ENCODE measurements at regions not wholly inside any gene's neighbourhood (a gene's known extent, or its start where the extent isn't known, plus 50 kb on each side); places are given as distances from the start of the nearest gene placed in this dataset.

- Histone ChIP-seq H4K20me1 (replicated peaks; ENCODE audit: insufficient read depth) (no peaks in the 10 kb centered on the region), H3K79me2 (replicated peaks; ENCODE audit: insufficient read depth) (no peaks in the 10 kb centered on the region), H3F3A (replicated peaks; ENCODE audit: low read depth) (no peaks in the 10 kb centered on the region), H3K9me2 (ENCODE audit: insufficient read depth) (no peaks in the 10 kb centered on the region), H3K36me3 (ENCODE audit: insufficient read depth) (no peaks in the 10 kb centered on the region), H3K27ac (ENCODE audit: low read depth) (no peak overlapping the region), H3K4me2 (no peak overlapping the region), H2AFZ (no peak overlapping the region), H3K27me3 (ENCODE audit: insufficient read depth) (no peaks in the 10 kb centered on the region), H3K4me1 (ENCODE audit: insufficient read depth) (no peaks in the 10 kb centered on the region), H3K4me3 (no peak overlapping the region)
- no peaks in the 10 kb centered on the region for H3K4me1 Mint-ChIP-seq
- peaks cover 2% of the 10 kb centered on the region for H3K27me3 Mint-ChIP-seq (ENCODE audit: insufficient read depth, low read depth, poor library complexity)
- H3K9me3 Mint-ChIP-seq, result peaks cover 19% of the 10 kb centered on the region
- ATAC-seq (no peak), DNase-seq (ENCODE audit: low spot score) (no peak)
- peaks cover 6% of the 10 kb centered on the region; the same call in 2 of the 3 replicates for H3K36me3 Mint-ChIP-seq (ENCODE audit: low read depth)
- H3K27ac Mint-ChIP-seq, result no peak overlapping the region
- H3K4me3 Mint-ChIP-seq, result no peak overlapping the region
- no peak for TF ChIP-seq EZH2phosphoT487 (IDR thresholded peaks at IDR 0.05; ENCODE audit: unreplicated experiment)
- no peak for TF ChIP-seq STAT1 (IDR thresholded peaks at IDR 0.05; ENCODE audit: unreplicated experiment)
- no peak for TF ChIP-seq REST (IDR thresholded peaks at IDR 0.05; ENCODE audit: unreplicated experiment)
- no peak for TF ChIP-seq NANOG (IDR thresholded peaks at IDR 0.05; ENCODE audit: borderline replicate concordance)
- no peak for TF ChIP-seq CREB1 (CRISPR knock-in tag; IDR thresholded peaks at IDR 0.05; ENCODE audit: low read depth)
- no peak for TF ChIP-seq ZNF331 (CRISPR knock-in tag; IDR thresholded peaks at IDR 0.05; ENCODE audit: low read depth)
- TF ChIP-seq ETS1 (IDR thresholded peaks at IDR 0.05), result no peak
- TF ChIP-seq JUNB (IDR thresholded peaks at IDR 0.05; ENCODE audit: unreplicated experiment), result no peak
- TF ChIP-seq, protein P1, sequence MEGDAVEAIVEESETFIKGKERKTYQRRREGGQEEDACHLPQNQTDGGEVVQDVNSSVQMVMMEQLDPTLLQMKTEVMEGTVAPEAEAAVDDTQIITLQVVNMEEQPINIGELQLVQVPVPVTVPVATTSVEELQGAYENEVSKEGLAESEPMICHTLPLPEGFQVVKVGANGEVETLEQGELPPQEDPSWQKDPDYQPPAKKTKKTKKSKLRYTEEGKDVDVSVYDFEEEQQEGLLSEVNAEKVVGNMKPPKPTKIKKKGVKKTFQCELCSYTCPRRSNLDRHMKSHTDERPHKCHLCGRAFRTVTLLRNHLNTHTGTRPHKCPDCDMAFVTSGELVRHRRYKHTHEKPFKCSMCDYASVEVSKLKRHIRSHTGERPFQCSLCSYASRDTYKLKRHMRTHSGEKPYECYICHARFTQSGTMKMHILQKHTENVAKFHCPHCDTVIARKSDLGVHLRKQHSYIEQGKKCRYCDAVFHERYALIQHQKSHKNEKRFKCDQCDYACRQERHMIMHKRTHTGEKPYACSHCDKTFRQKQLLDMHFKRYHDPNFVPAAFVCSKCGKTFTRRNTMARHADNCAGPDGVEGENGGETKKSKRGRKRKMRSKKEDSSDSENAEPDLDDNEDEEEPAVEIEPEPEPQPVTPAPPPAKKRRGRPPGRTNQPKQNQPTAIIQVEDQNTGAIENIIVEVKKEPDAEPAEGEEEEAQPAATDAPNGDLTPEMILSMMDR (conservative IDR thresholded peaks at IDR 0.05; ENCODE audit: low read depth in 2 of 2), result no peak
- no peak for TF ChIP-seq ZNF462 (CRISPR knock-in tag; IDR thresholded peaks at IDR 0.05)
- TF ChIP-seq POLR2AphosphoS5 (IDR thresholded peaks at IDR 0.05; ENCODE audit: low read depth), result no peak
- no peak for TF ChIP-seq EZH2 (IDR thresholded peaks at IDR 0.05; ENCODE audit: low read depth, unreplicated experiment)
- TF ChIP-seq ZNF114 (CRISPR knock-in tag; IDR thresholded peaks at IDR 0.05), result no peak
Observed at GRCh38 chr1:90346757-90347156, 351.8 kb downstream of the ZNF326 start.

Measured in GM23338 (cell line).